Naive thymus-derived CD4-positive, alpha-beta T cell (primary cell): ENCODE measurements at regions not wholly inside any gene's neighbourhood (a gene's known extent, or its start where the extent isn't known, plus 50 kb on each side); places are given as distances from the start of the nearest gene placed in this dataset.

Source experiments
- ATAC-seq: fragments of 150-1000 bp; cut with Tn5 transposase; 2 replicates; pipeline ENCODE4 v1.10.0; 2021; ENCODE audit warnings: mild to moderate bottlenecking, moderate library complexity
- CTCF ChIA-PET: fragments of 350-600 bp; sonication (Branson Sonifier 250); formaldehyde crosslinking; loops from one replicate; lab custom pipeline; 2021; ENCODE audit warnings: antibody characterized with exemption; lab: Charles Lee
- POLR2A ChIA-PET: fragments of 350-600 bp; sonication (Branson Sonifier 250); formaldehyde crosslinking; loops from one replicate; lab custom pipeline; 2021; ENCODE audit warnings: antibody characterized with exemption, inconsistent platforms; lab: Charles Lee
- DNase-seq, 9 donors: peaks; one replicate each; pipeline versions ENCODE4 v3.0.0 to v3.0.0-alpha.2; 2020 to 2022; ENCODE audit warnings: mixed read lengths in 1 of 9
- H3K27ac ChIP-seq: one replicate; pipeline ENCODE4 v1.7.0; 2013; ENCODE audit warnings: mild to moderate bottlenecking, low read depth, low read length, moderate library complexity
- H3K27me3 ChIP-seq, 2 donors: one replicate each; pipeline ENCODE4 v1.7.0; 2013; ENCODE audit warnings: low read length in 2 of 2, mild to moderate bottlenecking in 2 of 2, moderate library complexity in 2 of 2; ENCODE audit not compliant: control insufficient read depth in 2 of 2, insufficient read depth in 2 of 2
- H3K36me3 ChIP-seq, 3 experiments: 1 replicate in 2 of 3; 2 replicates in 1 of 3; pipeline ENCODE4 v1.7.0; 2013; ENCODE audit warnings: low read length in 3 of 3, mild to moderate bottlenecking in 3 of 3, moderate library complexity in 1 of 3; ENCODE audit not compliant: insufficient read depth in 3 of 3, control insufficient read depth in 2 of 3
- H3K4me1 ChIP-seq, 2 donors: one replicate each; pipeline ENCODE4 v1.7.0; 2013; ENCODE audit warnings: low read length in 2 of 2, mild to moderate bottlenecking in 2 of 2, moderate library complexity in 1 of 2; ENCODE audit not compliant: control insufficient read depth in 2 of 2, insufficient read depth in 2 of 2
- H3K4me3 ChIP-seq: 2 replicates; pipeline ENCODE4 v1.7.0; 2013; ENCODE audit warnings: mild to moderate bottlenecking, low read length
- H3K9me3 ChIP-seq, 3 experiments: 1 replicate in 2 of 3; 2 replicates in 1 of 3; pipeline ENCODE4 v1.7.0; 2013; ENCODE audit warnings: low read length in 3 of 3; ENCODE audit not compliant: control insufficient read depth in 2 of 3
- H3K27ac Mint-ChIP-seq, 9 donors: one replicate each; pipeline ENCODE4 v1.8.0; 2020 to 2022; ENCODE audit warnings: mixed read lengths in 9 of 9, mild to moderate bottlenecking in 8 of 9, moderate library complexity in 5 of 9, inconsistent platforms in 2 of 9
- H3K27me3 Mint-ChIP-seq, 5 donors: one replicate each; pipeline ENCODE4 v1.8.0; 2021 to 2022; ENCODE audit warnings: mixed read lengths in 5 of 5, mild to moderate bottlenecking in 1 of 5
- H3K36me3 Mint-ChIP-seq, 5 donors: one replicate each; pipeline ENCODE4 v1.8.0; 2020 to 2022; ENCODE audit warnings: mixed read lengths in 5 of 5, mild to moderate bottlenecking in 3 of 5, inconsistent platforms in 1 of 5
- H3K4me1 Mint-ChIP-seq, 7 donors: one replicate each; pipeline ENCODE4 v1.8.0; 2020 to 2022; ENCODE audit warnings: mixed read lengths in 7 of 7, mild to moderate bottlenecking in 3 of 7, inconsistent platforms in 1 of 7
- H3K4me3 Mint-ChIP-seq, 10 donors: one replicate each; pipeline ENCODE4 v1.8.0; 2020 to 2022; ENCODE audit warnings: mild to moderate bottlenecking in 10 of 10, mixed read lengths in 10 of 10, moderate library complexity in 6 of 10, inconsistent platforms in 2 of 10
- H3K9me3 Mint-ChIP-seq, 11 donors: one replicate each; pipeline ENCODE4 v1.8.0; 2020 to 2022; ENCODE audit warnings: mixed read lengths in 11 of 11, mild to moderate bottlenecking in 4 of 11, inconsistent platforms in 1 of 11, moderate library complexity in 1 of 11
- intact Hi-C, 2 donors: fragments of 100-400 bp; cut with micrococcal nuclease; formaldehyde crosslinking; loops; one replicate each; pipeline ENCODE4 v1.15.1; 2023

GRCh38 chr12:19972325-19973288, 395.7 kb upstream of the PDE3A start:
- no peak overlapping the region for H3K4me3 Mint-ChIP-seq
- ATAC-seq (no peak), DNase-seq (no peak)

GRCh38 chr12:19978193-19978592, 390.1 kb upstream of the PDE3A start:
- Histone ChIP-seq H3K27me3 (no peaks in the 10 kb centered on the region), H3K36me3 (no peaks in the 10 kb centered on the region), H3K27ac (no peak overlapping the region), H3K4me3 (no peak overlapping the region), H3K4me1 (no peaks in the 10 kb centered on the region), H3K9me3 (no peaks in the 10 kb centered on the region)
- ChIA-PET POLR2A (no interaction called here), CTCF (no interaction called here)
- no peak overlapping the region for H3K4me3 Mint-ChIP-seq
- H3K27me3 Mint-ChIP-seq: no peaks in the 10 kb centered on the region
- H3K27ac Mint-ChIP-seq: no peak overlapping the region
- no peak for ATAC-seq
- H3K36me3 Mint-ChIP-seq: peaks cover 0 to 3% (median 0%) of the 10 kb centered on the region in 5 donors
- H3K4me1 Mint-ChIP-seq: peaks cover 0 to 2% (median 0%) of the 10 kb centered on the region in 7 donors
- H3K9me3 Mint-ChIP-seq: peaks cover 0 to 10% (median 3%) of the 10 kb centered on the region in 11 donors
- intact Hi-C loops: no loop called here
- DNase-seq: no peak

More at GRCh38 chr12:19972325-19973288, 395.7 kb upstream of the PDE3A start:
- intact Hi-C loops: no loop called here
- no peaks in the 10 kb centered on the region for H3K36me3 Mint-ChIP-seq
- Histone ChIP-seq H3K4me1 (no peaks in the 10 kb centered on the region), H3K36me3 (no peaks in the 10 kb centered on the region), H3K4me3 (no peak overlapping the region), H3K9me3 (no peaks in the 10 kb centered on the region), H3K27ac (no peak overlapping the region), H3K27me3 (no peaks in the 10 kb centered on the region)
- ChIA-PET CTCF (no interaction called here), POLR2A (no interaction called here)
- no peaks in the 10 kb centered on the region for H3K27me3 Mint-ChIP-seq
- H3K27ac Mint-ChIP-seq: no peak overlapping the region
- H3K9me3 Mint-ChIP-seq: peaks cover 0 to 10% (median 2%) of the 10 kb centered on the region in 11 donors
- peaks cover 0 to 2% (median 0%) of the 10 kb centered on the region in 7 donors for H3K4me1 Mint-ChIP-seq

- DNase-seq: no peak
- peaks cover 0 to 10% (median 3%) of the 10 kb centered on the region in 11 donors for H3K9me3 Mint-ChIP-seq
- ATAC-seq: no peak
- peaks cover 0 to 3% (median 0%) of the 10 kb centered on the region in 5 donors for H3K36me3 Mint-ChIP-seq
- no peak overlapping the region for H3K27ac Mint-ChIP-seq
- no peaks in the 10 kb centered on the region for H3K4me1 ChIP-seq
- no peak overlapping the region for H3K4me3 ChIP-seq
- no peak overlapping the region for H3K27ac ChIP-seq
- no peaks in the 10 kb centered on the region for H3K4me1 Mint-ChIP-seq
- POLR2A ChIA-PET: no interaction called here
- no peak overlapping the region for H3K4me3 Mint-ChIP-seq
- no peaks in the 10 kb centered on the region for H3K27me3 ChIP-seq
- no peaks in the 10 kb centered on the region for H3K27me3 Mint-ChIP-seq
- H3K36me3 ChIP-seq: no peaks in the 10 kb centered on the region
- CTCF ChIA-PET: no interaction called here
- intact Hi-C loops: no loop called here
- no peaks in the 10 kb centered on the region for H3K9me3 ChIP-seq
These were observed 388.8 kb upstream of the PDE3A start for GRCh38 chr12:19979584-19979983.

- peaks cover 0 to 3% (median 0%) of the 10 kb centered on the region in 5 donors for H3K36me3 Mint-ChIP-seq
- H3K9me3 ChIP-seq: no peaks in the 10 kb centered on the region
- no peak overlapping the region for H3K27ac ChIP-seq
- no peaks in the 10 kb centered on the region for H3K27me3 Mint-ChIP-seq
- intact Hi-C loops: no loop called here
- H3K4me1 ChIP-seq: no peaks in the 10 kb centered on the region
- no peak overlapping the region for H3K4me3 Mint-ChIP-seq
- ChIA-PET CTCF (interaction anchor here (0.6 kb wide), 1 partner anchor 60 kb away, joined by 3 read pairs; no protein-coding TSS in a partner anchor), POLR2A (no interaction called here)
- no peaks in the 10 kb centered on the region for H3K27me3 ChIP-seq
- H3K9me3 Mint-ChIP-seq: peaks cover 0 to 13% (median 0%) of the 10 kb centered on the region in 11 donors
- no peak overlapping the region for H3K27ac Mint-ChIP-seq
- H3K4me3 ChIP-seq: no peak overlapping the region
- no peaks in the 10 kb centered on the region for H3K36me3 ChIP-seq
- H3K4me1 Mint-ChIP-seq: no peaks in the 10 kb centered on the region
- DNase-seq (no peak), ATAC-seq (no peak)
These were observed 386.4 kb upstream of the PDE3A start for GRCh38 chr12:19981944-19982343.

GRCh38 chr12:19988001-19988400, 380.3 kb upstream of the PDE3A start:
- Histone ChIP-seq H3K27ac (no peak overlapping the region), H3K36me3 (no peaks in the 10 kb centered on the region), H3K9me3 (no peaks in the 10 kb centered on the region), H3K27me3 (no peaks in the 10 kb centered on the region), H3K4me1 (no peaks in the 10 kb centered on the region), H3K4me3 (no peak overlapping the region)
- intact Hi-C loops: no loop called here
- Mint-ChIP-seq H3K27me3 (peaks cover 0 to 4% (median 0%) of the 10 kb centered on the region in 5 donors), H3K27ac (no peak overlapping the region), H3K4me1 (no peaks in the 10 kb centered on the region), H3K36me3 (peaks cover 0 to 3% (median 0%) of the 10 kb centered on the region in 5 donors), H3K9me3 (peaks cover 0 to 9% (median 2%) of the 10 kb centered on the region in 11 donors), H3K4me3 (no peak overlapping the region)
- POLR2A ChIA-PET: no interaction called here
- ATAC-seq (no peak), DNase-seq (no peak)
- CTCF ChIA-PET: no interaction called here

GRCh38 chr12:19988459-19988873, 379.9 kb upstream of the PDE3A start:
- H3K9me3 ChIP-seq: no peaks in the 10 kb centered on the region
- intact Hi-C loops: no loop called here
- H3K27me3 ChIP-seq: no peaks in the 10 kb centered on the region
- H3K27ac Mint-ChIP-seq: no peak overlapping the region
- no peak overlapping the region for H3K27ac ChIP-seq
- no peaks in the 10 kb centered on the region for H3K4me1 Mint-ChIP-seq
- H3K36me3 ChIP-seq: no peaks in the 10 kb centered on the region
- no peak overlapping the region for H3K4me3 Mint-ChIP-seq
- H3K9me3 Mint-ChIP-seq: peaks cover 0 to 9% (median 2%) of the 10 kb centered on the region in 11 donors
- no peaks in the 10 kb centered on the region for H3K4me1 ChIP-seq
- no peak overlapping the region for H3K4me3 ChIP-seq
- peaks cover 0 to 4% (median 0%) of the 10 kb centered on the region in 5 donors for H3K27me3 Mint-ChIP-seq
- ChIA-PET POLR2A (interaction anchor here (0.8 kb wide), 1 partner anchor 22 kb away, joined by 3 read pairs; no protein-coding TSS in a partner anchor), CTCF (no interaction called here)
- peaks cover 0 to 3% (median 0%) of the 10 kb centered on the region in 5 donors for H3K36me3 Mint-ChIP-seq
- DNase-seq (no peak), ATAC-seq (no peak)
